HG03025 (cell line): ENCODE measurements at regions not wholly inside any gene's neighbourhood (a gene's known extent, or its start where the extent isn't known, plus 50 kb on each side); places are given as distances from the start of the nearest gene placed in this dataset.
"Not testable (repeated sequence)": the region's sequence is repeated elsewhere in the genome, so short reads cannot be mapped to it uniquely, and the experiment has no call there.

Experiments
- ATAC-seq: cut with Tn5 transposase; IDR thresholded peaks from one replicate; pipeline ENCODE4 v1.9.1; 2021; ENCODE audit warnings: mild to moderate bottlenecking, moderate library complexity; ENCODE audit not compliant: unreplicated experiment, low FRiP score

- no peak for ATAC-seq
Measured at GRCh38 chr5:13143214-13143613, 801.3 kb downstream of the DNAH5 start.

DNA sequence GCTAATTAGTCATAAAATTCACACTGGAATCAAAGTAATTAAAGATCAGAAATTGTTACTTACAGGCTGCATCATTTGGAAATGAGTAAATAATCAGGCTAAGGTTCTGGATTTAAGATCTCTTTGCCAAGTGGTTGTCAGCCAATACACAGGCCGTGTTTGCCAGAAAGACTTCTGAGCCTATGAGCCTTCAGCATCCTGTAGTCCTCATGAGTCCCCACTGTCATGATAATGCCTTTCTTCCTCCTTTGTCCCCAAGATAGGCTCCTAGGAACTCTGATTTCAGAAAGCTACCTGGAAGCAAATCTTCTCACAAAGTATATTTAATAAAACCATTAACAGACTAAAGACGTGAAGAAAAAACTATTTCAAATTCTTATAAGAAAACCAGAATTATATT lies 810.5 kb downstream of the DNAH5 start:
- ATAC-seq = no peak

DNA sequence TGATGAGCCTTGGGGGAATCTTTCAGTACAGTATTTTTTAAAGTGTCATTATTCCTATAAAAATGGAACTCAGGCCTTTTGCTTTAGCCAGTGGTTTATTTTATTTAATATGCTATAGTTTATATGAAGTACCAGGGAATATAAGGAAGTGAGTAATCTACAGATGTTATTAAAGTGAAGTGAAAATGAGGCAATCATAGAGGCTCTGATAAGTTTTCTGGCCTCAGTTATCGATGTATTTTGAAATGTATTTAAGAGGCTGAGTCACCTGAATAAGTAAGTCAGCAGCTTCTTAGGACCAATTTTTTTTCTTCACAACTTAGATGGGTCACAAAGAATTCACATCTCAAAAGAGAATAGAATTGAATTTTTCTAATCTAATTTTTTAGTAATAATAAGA lies 829.0 kb downstream of the DNAH5 start:
- no peak for ATAC-seq

- no peak for ATAC-seq
Measured at GRCh38 chr5:13108265-13108664, 836.2 kb downstream of the DNAH5 start.

DNA sequence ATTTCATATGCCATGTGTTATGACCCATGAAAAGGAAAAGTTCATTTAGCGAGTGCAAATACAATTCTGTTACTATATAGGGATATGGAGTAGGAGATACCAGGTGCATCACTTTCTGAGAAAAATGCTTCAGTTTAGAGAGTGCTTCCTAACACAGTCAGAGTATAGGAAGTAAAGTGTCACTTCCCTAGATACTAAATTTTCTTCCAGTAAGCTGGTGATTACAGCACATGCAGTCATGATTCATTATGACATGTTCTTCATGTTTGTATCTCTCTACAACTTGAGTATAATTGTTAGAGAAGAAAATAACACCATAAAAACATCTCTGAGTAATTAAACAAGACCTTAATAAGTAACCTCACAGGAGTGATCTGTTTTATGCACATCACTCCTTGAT lies 837.0 kb downstream of the DNAH5 start:
- ATAC-seq = no peak

DNA sequence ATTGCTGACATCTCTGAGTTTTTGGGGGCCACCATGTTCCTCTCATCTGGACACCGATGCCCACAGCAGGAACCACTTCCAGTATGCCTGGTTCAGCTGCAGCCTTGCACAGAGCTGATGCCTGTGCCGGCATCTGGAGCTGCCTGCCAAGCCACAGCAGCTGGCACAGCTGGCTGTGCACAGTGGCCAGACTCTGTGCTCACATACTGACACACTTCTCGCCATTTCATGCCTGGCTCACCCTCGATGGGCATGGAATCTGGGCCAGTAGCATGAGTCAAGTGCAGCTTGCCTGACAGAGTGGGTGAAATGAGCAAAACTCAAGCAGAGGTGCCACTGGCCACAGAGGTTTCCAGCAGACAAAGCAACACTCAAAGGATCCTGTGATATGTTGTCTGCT lies 863.4 kb downstream of the DNAH5 start:
- ATAC-seq = no peak

DNA sequence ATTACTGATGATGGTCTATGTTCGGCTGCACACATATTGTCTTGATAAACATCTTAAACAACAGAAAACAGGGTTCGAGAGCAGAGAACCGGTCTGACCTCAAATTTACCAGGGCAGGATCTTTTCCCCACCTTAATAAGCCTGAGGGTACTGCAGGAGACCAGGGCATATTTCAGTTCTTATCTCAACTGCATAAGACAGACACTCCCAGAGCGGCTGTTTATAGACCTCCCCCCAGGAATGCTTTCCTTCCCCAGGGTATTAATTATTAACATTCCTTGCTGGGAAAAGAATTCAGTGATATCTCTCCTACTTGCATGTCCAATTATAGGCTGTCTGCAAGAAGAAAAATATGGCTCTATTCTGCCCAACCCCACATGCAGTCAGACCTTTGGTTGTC lies 871.6 kb downstream of the DNAH5 start:
- ATAC-seq = not testable (repeated sequence)

DNA sequence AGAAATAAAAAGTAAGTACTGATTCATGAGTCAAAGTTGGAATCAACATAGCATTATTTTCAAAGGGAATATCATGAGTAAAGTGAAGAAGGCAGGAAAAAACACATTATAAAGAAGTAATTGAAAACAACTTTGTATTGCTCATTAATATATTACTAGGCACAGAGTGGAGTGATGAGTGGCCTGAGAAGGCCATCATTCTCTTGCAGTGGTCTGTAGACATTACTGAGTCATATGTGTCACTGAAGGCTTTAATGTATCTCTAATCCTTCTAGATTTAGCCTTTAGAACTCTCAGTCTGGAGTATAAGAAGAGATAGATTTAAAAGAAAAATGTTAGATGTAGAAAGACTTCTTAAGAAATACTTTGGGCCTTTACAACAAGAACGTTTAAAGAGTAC lies 881.4 kb downstream of the DNAH5 start:
- no peak for ATAC-seq

DNA sequence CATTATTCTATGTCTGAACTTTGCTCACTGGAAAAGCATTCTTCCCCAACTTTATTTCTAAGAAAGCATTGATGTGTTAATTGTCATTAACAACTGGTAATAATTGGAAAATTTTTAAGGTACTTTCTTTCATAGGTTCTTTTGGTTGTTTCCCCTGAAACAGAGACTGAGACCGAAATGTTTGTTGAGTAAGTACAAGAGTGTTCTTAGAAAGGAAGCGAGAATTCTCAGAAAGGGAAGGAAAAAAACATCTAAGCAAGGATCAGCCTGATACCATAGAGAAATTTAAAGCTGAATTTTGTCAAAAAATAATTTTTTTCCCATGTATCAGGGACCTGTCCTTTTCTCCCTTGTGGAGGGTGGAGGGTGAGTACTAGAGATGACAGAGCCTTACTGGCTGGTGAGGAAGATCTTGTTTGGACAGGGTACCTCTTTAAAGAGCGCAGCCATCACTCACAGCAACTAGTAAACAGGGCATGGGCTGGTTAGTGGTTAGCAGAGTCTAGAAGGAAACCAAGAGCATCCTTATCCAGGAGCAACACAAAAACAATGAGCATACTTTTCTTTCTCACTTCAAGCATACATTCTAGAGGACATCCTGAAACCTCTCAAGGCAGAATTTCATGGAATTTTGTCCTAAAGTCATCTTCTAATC lies 898.5 kb downstream of the DNAH5 start:
- ATAC-seq = no peak

DNA sequence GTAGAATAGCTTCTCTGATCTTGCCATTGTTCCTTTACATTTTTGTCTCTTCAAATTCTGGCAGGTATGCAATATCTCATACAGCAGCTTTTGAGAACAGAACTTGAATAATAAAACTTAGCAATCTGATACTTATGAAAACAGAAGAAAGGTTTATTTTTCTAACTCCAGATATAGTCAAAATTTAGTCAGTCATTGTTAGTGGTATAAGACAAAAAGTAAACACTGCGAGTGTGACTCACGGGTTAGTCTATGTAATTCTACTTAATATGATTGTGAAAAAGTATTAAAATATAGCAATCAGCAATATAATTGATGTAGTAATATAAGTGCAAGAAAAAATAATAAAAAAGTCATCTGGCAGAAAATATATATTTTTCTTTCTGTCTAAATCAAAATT lies 910.4 kb downstream of the DNAH5 start:
- ATAC-seq = no peak

- ATAC-seq = no peak
Measured at GRCh38 chr5:13029211-13029610, 915.3 kb downstream of the DNAH5 start.

GRCh38 chr5:13027874-13028273 lies 916.6 kb downstream of the DNAH5 start:
- ATAC-seq = no peak

- no peak for ATAC-seq
Measured at GRCh38 chr5:13019729-13020128, 924.8 kb downstream of the DNAH5 start.

DNA sequence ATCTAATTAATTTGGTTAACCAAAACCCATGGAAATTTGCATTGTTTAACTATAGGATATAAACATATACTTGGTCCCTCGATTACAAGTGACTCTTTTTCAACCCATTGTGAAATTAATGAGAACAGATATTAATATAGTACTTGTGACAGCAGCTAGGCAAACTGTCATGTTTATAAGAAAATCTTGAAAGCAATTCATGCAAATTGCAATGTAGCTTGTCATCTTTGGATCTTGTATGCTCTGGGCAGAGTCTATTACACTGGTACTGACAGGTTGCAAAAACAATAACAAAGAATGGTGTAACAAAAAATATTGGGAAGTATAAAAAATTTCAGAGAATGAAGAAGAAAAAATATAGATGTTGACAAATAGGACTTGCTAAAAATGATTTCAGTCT lies 941.0 kb downstream of the DNAH5 start:
- no peak for ATAC-seq

GRCh38 chr5:12999667-13000066 lies 944.8 kb downstream of the DNAH5 start:
- no peak for ATAC-seq

- no peak for ATAC-seq
Measured at GRCh38 chr5:12985142-12985541, 959.3 kb downstream of the DNAH5 start.

- ATAC-seq = no peak
Measured at GRCh38 chr5:12974856-12975255, 969.6 kb downstream of the DNAH5 start.

DNA sequence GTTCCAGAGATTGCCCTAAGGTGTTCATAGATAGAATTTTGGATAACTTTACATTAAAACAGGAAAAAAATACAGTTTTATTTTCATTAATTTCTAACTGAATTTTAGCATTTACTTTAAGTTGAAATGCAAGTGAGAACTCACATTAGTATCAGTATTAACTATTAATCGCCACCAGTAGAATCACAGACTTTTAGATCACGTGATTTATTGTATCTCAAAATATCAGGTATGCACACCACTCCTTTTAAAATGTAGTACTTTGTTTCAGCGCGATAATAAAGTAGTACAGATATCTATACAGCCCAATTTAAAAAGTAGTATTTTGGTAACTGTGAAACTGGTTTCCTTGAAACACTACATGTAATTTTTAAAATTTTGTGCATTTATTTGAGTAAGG lies 978.7 kb downstream of the DNAH5 start:
- ATAC-seq = no peak

DNA sequence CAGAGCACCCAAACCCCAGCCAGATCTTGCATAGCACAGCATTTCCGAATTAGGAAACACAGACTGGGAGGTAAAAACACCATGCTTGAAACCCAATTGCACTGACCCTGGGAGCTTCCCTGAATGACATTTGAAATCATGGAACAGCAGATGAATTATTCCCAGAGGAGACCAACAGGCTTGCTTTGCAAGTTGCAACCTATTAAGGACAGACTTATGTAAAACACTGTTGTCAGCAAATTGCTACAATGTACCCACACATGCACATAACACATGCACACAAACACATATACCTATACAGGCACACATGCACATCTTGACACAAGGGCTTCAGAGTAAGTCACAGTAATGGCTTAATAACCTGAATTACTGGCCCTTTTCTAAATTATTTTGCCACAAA lies 984.8 kb downstream of the DNAH5 start:
- ATAC-seq = no peak

DNA sequence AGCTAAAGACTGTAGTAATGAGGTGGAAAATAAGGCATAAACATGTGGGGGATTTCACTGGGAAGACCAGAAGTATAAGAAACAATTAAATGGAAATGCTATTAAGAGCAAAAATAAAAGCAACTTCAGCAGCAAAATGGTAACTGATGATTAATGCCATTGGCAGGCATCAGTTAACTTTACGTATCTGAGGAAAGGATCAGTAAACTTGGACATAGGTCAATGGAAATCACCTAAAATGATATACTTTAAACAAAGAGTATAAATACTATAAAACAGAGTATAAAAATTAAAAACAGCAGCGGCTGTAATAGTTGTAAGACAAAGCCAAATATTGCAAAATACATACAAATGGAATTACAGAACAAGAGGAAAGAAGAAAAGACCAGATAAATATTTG lies 992.1 kb downstream of the DNAH5 start:
- ATAC-seq = no peak

DNA sequence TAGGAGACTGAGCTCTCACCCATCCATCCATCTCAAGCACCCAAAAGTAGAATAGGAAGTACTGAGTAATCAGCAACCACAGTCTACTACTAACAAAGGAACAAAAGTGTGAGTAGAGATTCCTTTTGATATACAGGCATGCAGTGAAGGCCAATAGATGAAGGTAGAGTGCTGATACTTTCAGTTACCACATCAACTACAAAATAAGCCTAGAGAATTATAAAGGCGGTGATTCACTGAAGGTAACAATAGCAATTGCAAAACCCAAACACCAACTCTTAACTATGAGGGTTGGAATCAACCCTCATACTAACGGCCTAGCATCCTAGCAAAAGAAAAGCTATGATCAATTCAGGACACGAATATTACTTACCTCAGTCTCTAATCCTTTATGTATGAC lies 992.6 kb downstream of the DNAH5 start:
- no peak for ATAC-seq

GRCh38 chr5:12947379-12947778 lies 997.1 kb downstream of the DNAH5 start:
- ATAC-seq = no peak

GRCh38 chr5:12945477-12945876 lies 999.0 kb downstream of the DNAH5 start:
- not testable (repeated sequence) for ATAC-seq
